HCT116 (cell line): ENCODE measurements at regions not wholly inside any gene's neighbourhood (a gene's known extent, or its start where the extent isn't known, plus 50 kb on each side); places are given as distances from the start of the nearest gene placed in this dataset.

Experiments used
- ATAC-seq: fragments of 200-7000 bp; cut with Tn5 transposase; 2 replicates; pipeline ENCODE4 v1.9.1; 2020; ENCODE audit warnings: mild to moderate bottlenecking, moderate library complexity
- BruUV-seq: library from RNA; stranded (reverse); fragments of 400-500 nt; replicated peaks from 2 replicates; lab custom pipeline; 2021; lab: Mats Ljungman, UMichigan
- CTCF ChIA-PET: fragments of 300-600 bp; sonication (Branson Sonifier 250); formaldehyde crosslinking; loops from one replicate; lab custom pipeline; 2021; ENCODE audit warnings: antibody characterized with exemption; lab: Charles Lee
- POLR2A ChIA-PET: fragments of 300-600, 350-600 bp; sonication (Branson Sonifier 250); formaldehyde crosslinking; loops from one replicate; lab custom pipeline; 2021; ENCODE audit warnings: antibody characterized with exemption; lab: Charles Lee
- RAD21 ChIA-PET, 2 experiments: fragments of 300-600 bp; sonication (Branson Sonifier 250); formaldehyde crosslinking; loops; one replicate each; lab custom pipeline; 2023; ENCODE audit warnings: low total read pairs in 2 of 2; ENCODE audit not compliant: uncharacterized antibody in 2 of 2, unreplicated experiment in 2 of 2, low non-redundant PET in 1 of 2; lab: Charles Lee
- DNase-seq: peaks from one replicate; pipeline ENCODE4 v3.0.0-alpha.2; 2010; ENCODE audit warnings: low read depth, low spot score
- H2AFZ ChIP-seq: fragments of 200-600 bp; shearing (Covaris generic), sonication (generic); 2 replicates; pipeline ENCODE4 v1.6.1; 2017; ENCODE audit warnings: low read depth, mixed run types, mixed read lengths, antibody characterized with exemption, low read length; ENCODE audit not compliant: poor library complexity, severe bottlenecking
- H3K27ac ChIP-seq: 2 replicates; pipeline ENCODE4 v1.5.1; 2012; ENCODE audit warnings: low read depth, low read length
- H3K27me3 ChIP-seq: fragments of 200-600 bp; sonication (generic); 2 replicates; pipeline ENCODE4 v1.6.1; 2016; ENCODE audit warnings: mixed run types, low read length, mixed read lengths; ENCODE audit not compliant: insufficient read depth
- H3K36me3 ChIP-seq, 2 experiments: fragments of 200-500 bp in 1 of 2; fragments of 200-600 bp in 1 of 2; sonication (Bioruptor generic) in 1 of 2; sonication (generic) in 1 of 2; 2 replicates each; pipeline versions ENCODE4 v1.5.1 to v1.6.1; 2014 to 2016; ENCODE audit warnings: low read length in 2 of 2, inconsistent platforms in 1 of 2, mixed read lengths in 1 of 2, mixed run types in 1 of 2; ENCODE audit not compliant: insufficient read depth in 2 of 2, control insufficient read depth in 1 of 2
- H3K4me1 ChIP-seq, 2 experiments: fragments of 200-600 bp in 1 of 2; sonication (generic) in 1 of 2; 2 replicates each; pipeline versions ENCODE4 v1.5.1 to v1.6.1; 2012 to 2017; ENCODE audit warnings: low read length in 2 of 2, inconsistent platforms in 1 of 2, mild to moderate bottlenecking in 1 of 2, mixed read lengths in 1 of 2, mixed run types in 1 of 2, moderate library complexity in 1 of 2; ENCODE audit not compliant: insufficient read depth in 2 of 2, control insufficient read depth in 1 of 2
- H3K4me2 ChIP-seq: fragments of 200-600 bp; sonication (generic); 2 replicates; pipeline ENCODE4 v1.6.1; 2017; ENCODE audit warnings: mixed run types, low read length, mixed read lengths
- H3K4me3 ChIP-seq, 2 experiments: fragments of 200-600 bp in 1 of 2; sonication (generic) in 1 of 2; replicated peaks in 1 of 2; 2 replicates each; pipeline ENCODE4 v1.5.1; 2011 to 2016; ENCODE audit warnings: low read length in 2 of 2, control low read depth in 1 of 2, low read depth in 1 of 2, mild to moderate bottlenecking in 1 of 2, mixed read lengths in 1 of 2, mixed run types in 1 of 2
- H3K79me2 ChIP-seq: fragments of 200-600 bp; sonication (generic); 2 replicates; pipeline ENCODE4 v1.6.1; 2017; ENCODE audit warnings: mild to moderate bottlenecking, mixed run types, low read length, moderate library complexity, mixed read lengths; ENCODE audit not compliant: insufficient read depth
- H3K9ac ChIP-seq: fragments of 200-600 bp; sonication (generic); 2 replicates; pipeline ENCODE4 v1.6.1; 2016; ENCODE audit warnings: low read length, mixed read lengths
- H3K9me2 ChIP-seq: fragments of 200-600 bp; sonication (generic), shearing (Covaris generic); 2 replicates; pipeline ENCODE4 v1.6.1; 2017; ENCODE audit warnings: mixed run types, mild to moderate bottlenecking, moderate library complexity; ENCODE audit not compliant: insufficient read depth
- H3K9me3 ChIP-seq, 2 experiments: fragments of 200-500 bp in 1 of 2; fragments of 200-600 bp in 1 of 2; sonication (Bioruptor generic) in 1 of 2; sonication (generic) in 1 of 2; 2 replicates each; pipeline ENCODE4 v1.6.1; 2014 to 2017; ENCODE audit warnings: low read length in 2 of 2, mixed read lengths in 2 of 2, inconsistent platforms in 1 of 2, low read depth in 1 of 2, mild to moderate bottlenecking in 1 of 2, mixed run types in 1 of 2, moderate library complexity in 1 of 2; ENCODE audit not compliant: control insufficient read depth in 1 of 2, insufficient read depth in 1 of 2
- H4K20me1 ChIP-seq: fragments of 200-600 bp; sonication (generic), shearing (Covaris generic); 2 replicates; pipeline ENCODE4 v1.6.1; 2017; ENCODE audit warnings: mixed run types, mild to moderate bottlenecking, moderate library complexity; ENCODE audit not compliant: insufficient read depth
- CBX3 ChIP-seq: IDR thresholded peaks from 2 replicates; pipeline ENCODE4 v1.6.1; 2012; ENCODE audit warnings: low read depth
- CEBPB ChIP-seq: IDR thresholded peaks from 2 replicates; pipeline ENCODE4 v1.6.1; 2012; ENCODE audit warnings: low read depth
- ELF1 ChIP-seq: IDR thresholded peaks from 2 replicates; pipeline ENCODE4 v1.6.1; 2012; ENCODE audit warnings: low read depth, borderline replicate concordance
- FOSL1 ChIP-seq: IDR thresholded peaks from 2 replicates; pipeline ENCODE4 v1.6.1; 2012; ENCODE audit warnings: low read depth
- POLR2AphosphoS5 ChIP-seq: IDR thresholded peaks from 2 replicates; pipeline ENCODE4 v1.6.1; 2011; ENCODE audit warnings: mild to moderate bottlenecking, low read depth, low read length, moderate library complexity
- RAD21 ChIP-seq: IDR thresholded peaks from 2 replicates; pipeline ENCODE4 v1.6.1; 2012; ENCODE audit warnings: low read depth, mild to moderate bottlenecking
- SP1 ChIP-seq: IDR thresholded peaks from 2 replicates; pipeline ENCODE4 v1.6.1; 2012; ENCODE audit warnings: low read depth
- TCF7L2 ChIP-seq: IDR thresholded peaks from 2 replicates; pipeline ENCODE4 v1.7.0; 2011; ENCODE audit warnings: borderline replicate concordance, inconsistent platforms; ENCODE audit not compliant: insufficient read depth, insufficient read length; ENCODE audit errors: extremely low read depth
- ZNF274 ChIP-seq: fragments of 200-500 bp; sonication (Bioruptor generic); IDR thresholded peaks from 2 replicates; pipeline ENCODE4 v1.6.1; 2014; ENCODE audit warnings: mild to moderate bottlenecking, low read depth, low read length, inconsistent platforms
- intact Hi-C: fragments of 100-400 bp; cut with micrococcal nuclease; formaldehyde crosslinking; loops from 2 replicates; pipeline ENCODE4 v1.10.0; 2022
- TF ChIP-seq, protein P1 (sequence below): IDR thresholded peaks from 2 replicates; pipeline ENCODE4 v1.6.1; 2012

GRCh38 chr20:22374678-22375590, 209.4 kb downstream of the FOXA2 start:
- Histone ChIP-seq H3K9me2 (no peaks in the 10 kb centered on the region), H3K4me2 (peak overlapping the region; percentile 71), H3K36me3 (no peaks in the 10 kb centered on the region), H3K9ac (peak overlapping the region; percentile 18), H3K79me2 (no peaks in the 10 kb centered on the region), H3K27ac (peak overlapping the region; percentile 73), H3K9me3 (no peaks in the 10 kb centered on the region), H2AFZ (peak overlapping the region; percentile 7), H4K20me1 (no peaks in the 10 kb centered on the region), H3K4me1 (peaks cover 44 to 80% of the 10 kb centered on the region in 2 experiments), H3K27me3 (no peaks in the 10 kb centered on the region), H3K4me3 (peak overlapping the region; percentile 13 to 37; a peak in 3 of 4 replicates)
- ATAC-seq (peak; percentile 44), DNase-seq (no peak)
- ChIA-PET RAD21 (no interaction called here), POLR2A (interaction anchor here (0.6 to 1.4 kb wide), 2 partner anchors 15 kb away, joined by 3 read pairs; no protein-coding TSS in a partner anchor), CTCF (no interaction called here)
- TSS peak; percentile 40 for BruUV-seq
- intact Hi-C loops, result loop anchor here (5.0 to 10.0 kb wide), 2 partner anchors 33 to 780 kb away; no protein-coding TSS in a partner anchor
- TF ChIP-seq SP1 (peak; percentile 51), ZNF274 (no peak), CBX3 (peak; percentile 32; the same call in 1 of the 2 replicates), CEBPB (peak; percentile 49), FOSL1 (peak; percentile 32; the same call in 1 of the 2 replicates)
- TF ChIP-seq, protein P1, sequence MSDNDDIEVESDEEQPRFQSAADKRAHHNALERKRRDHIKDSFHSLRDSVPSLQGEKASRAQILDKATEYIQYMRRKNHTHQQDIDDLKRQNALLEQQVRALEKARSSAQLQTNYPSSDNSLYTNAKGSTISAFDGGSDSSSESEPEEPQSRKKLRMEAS, result peak; percentile 43; the same call in 1 of the 2 replicates

DNA sequence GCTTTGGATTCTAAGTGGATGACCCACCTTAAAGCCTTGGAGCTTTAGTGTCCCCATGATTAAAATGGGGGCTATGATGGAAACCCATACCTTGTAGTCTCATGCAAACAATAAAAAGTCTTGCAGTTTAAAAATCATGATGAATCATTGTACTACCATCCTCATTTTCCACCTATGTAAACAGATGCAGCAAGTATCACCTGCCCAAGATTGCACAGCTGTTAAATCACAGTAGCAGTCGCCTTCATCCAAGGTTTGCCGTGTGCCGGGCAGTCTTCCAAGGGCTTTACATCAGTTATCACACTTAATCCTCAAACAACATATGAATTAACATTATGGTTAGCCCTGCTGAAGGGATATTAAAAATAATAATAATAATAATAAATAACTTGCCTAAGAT, 210.3 kb downstream of the FOXA2 start:
- Histone ChIP-seq H3K4me1 (peaks cover 40 to 72% of the 10 kb centered on the region in 2 experiments), H4K20me1 (no peaks in the 10 kb centered on the region), H3K27ac (peak overlapping the region; percentile 73; the same call in 1 of the 2 replicates), H3K4me2 (no peak overlapping the region), H3K79me2 (no peaks in the 10 kb centered on the region), H3K27me3 (no peaks in the 10 kb centered on the region), H3K36me3 (no peaks in the 10 kb centered on the region), H3K9ac (no peak overlapping the region), H3K4me3 (no peak overlapping the region), H2AFZ (no peak overlapping the region), H3K9me2 (no peaks in the 10 kb centered on the region), H3K9me3 (no peaks in the 10 kb centered on the region)
- intact Hi-C loops, result loop anchor here (10.0 kb wide), 1 partner anchor 781 kb away; no protein-coding TSS in a partner anchor
- TF ChIP-seq POLR2AphosphoS5, result no peak
- no peak for TF ChIP-seq RAD21
- TF ChIP-seq ELF1, result no peak
- TF ChIP-seq TCF7L2, result no peak
- DNase-seq, result no peak
- ChIA-PET RAD21 (no interaction called here), POLR2A (interaction anchor here (0.6 kb wide), 1 partner anchor 16 kb away, joined by 3 read pairs; no protein-coding TSS in a partner anchor), CTCF (no interaction called here)
- ATAC-seq, result no peak
- BruUV-seq, result no TSS peak
